D721Med (cell line): ENCODE measurements at regions not wholly inside any gene's neighbourhood (a gene's known extent, or its start where the extent isn't known, plus 50 kb on each side); places are given as distances from the start of the nearest gene placed in this dataset.

Experiments used
- DNase-seq: peaks from one replicate; pipeline ENCODE4 v3.0.0; 2011; ENCODE audit warnings: low spot score; ENCODE audit not compliant: insufficient read length
- FAIRE-seq: peaks from 2 replicates; lab custom pipeline; 2011; peaks lifted over from hg19 to GRCh38; lab: Jason Lieb, UNC
- TF ChIP-seq, protein P1 (sequence below): IDR thresholded peaks from 2 replicates; pipeline ENCODE4 v1.5.1; 2012; ENCODE audit warnings: mild to moderate bottlenecking, control low read depth; ENCODE audit not compliant: insufficient read depth; ENCODE audit errors: missing control alignments

DNA sequence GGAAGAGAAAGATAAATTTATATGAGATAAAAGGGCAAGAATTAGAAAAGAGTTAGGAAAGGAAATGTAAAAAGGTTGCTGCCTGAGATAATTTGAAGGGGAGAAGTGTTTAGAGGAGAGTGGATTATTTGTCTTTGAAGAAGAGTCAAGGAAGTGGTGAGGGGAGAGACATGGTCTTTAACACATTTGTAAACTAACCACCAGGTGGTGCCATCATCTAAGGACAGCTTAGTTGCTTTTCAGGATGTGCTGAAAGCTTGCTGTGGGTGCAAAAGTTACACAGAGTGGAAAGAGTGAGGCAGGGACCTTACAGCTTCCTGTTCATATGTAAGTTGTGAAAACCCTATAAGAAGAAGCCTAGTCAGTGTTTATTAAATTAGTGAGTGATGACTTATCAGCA is 114.1 kb upstream of the DNAJC19 start:
- no peak for DNase-seq
- FAIRE-seq = no peak

DNA sequence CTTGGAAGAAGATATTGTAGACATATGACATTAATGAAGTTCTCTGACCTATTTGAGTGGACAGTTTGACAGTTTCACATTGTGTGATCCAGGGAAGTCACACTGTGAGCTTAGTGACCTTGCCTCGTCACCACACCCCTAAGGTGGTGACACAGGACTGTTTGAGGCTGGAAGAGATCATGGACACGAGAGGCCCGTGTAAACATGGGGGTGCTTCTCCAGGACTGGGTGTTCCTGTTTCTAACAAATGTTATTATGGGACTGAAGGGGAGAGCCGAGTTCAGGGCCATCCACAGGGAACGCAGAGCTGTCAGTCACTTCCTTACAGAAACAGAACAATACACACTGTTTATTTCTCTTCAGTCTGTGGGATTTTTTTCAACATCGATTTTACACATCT is 96.5 kb upstream of the DNAJC19 start:
- FAIRE-seq (no peak), DNase-seq (no peak)
- TF ChIP-seq, protein P1, sequence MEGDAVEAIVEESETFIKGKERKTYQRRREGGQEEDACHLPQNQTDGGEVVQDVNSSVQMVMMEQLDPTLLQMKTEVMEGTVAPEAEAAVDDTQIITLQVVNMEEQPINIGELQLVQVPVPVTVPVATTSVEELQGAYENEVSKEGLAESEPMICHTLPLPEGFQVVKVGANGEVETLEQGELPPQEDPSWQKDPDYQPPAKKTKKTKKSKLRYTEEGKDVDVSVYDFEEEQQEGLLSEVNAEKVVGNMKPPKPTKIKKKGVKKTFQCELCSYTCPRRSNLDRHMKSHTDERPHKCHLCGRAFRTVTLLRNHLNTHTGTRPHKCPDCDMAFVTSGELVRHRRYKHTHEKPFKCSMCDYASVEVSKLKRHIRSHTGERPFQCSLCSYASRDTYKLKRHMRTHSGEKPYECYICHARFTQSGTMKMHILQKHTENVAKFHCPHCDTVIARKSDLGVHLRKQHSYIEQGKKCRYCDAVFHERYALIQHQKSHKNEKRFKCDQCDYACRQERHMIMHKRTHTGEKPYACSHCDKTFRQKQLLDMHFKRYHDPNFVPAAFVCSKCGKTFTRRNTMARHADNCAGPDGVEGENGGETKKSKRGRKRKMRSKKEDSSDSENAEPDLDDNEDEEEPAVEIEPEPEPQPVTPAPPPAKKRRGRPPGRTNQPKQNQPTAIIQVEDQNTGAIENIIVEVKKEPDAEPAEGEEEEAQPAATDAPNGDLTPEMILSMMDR = no peak

More for the DNA sequence above, 114.1 kb upstream of the DNAJC19 start:
- TF ChIP-seq, protein P1 = peak; percentile 22

DNA sequence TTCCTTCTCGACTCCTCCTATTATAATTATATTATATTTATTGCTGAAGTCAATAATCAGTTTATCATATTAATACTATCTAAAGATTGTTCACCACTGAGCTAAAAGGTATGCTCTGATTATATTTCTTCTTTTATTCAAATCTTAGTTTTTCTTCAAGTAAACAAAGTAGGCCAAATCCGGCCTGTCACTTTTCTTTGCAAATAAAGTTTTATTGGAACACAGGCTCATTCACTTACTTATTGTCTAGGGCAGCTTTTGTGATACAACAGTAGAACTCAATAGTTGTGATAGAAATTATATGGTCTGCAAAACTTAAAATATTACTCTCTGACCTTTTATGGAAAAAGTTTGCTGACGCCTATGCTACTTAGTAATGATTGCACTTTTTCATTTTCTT is 92.4 kb upstream of the DNAJC19 start:
- DNase-seq = no peak
- TF ChIP-seq, protein P1 = no peak
- no peak for FAIRE-seq

DNA sequence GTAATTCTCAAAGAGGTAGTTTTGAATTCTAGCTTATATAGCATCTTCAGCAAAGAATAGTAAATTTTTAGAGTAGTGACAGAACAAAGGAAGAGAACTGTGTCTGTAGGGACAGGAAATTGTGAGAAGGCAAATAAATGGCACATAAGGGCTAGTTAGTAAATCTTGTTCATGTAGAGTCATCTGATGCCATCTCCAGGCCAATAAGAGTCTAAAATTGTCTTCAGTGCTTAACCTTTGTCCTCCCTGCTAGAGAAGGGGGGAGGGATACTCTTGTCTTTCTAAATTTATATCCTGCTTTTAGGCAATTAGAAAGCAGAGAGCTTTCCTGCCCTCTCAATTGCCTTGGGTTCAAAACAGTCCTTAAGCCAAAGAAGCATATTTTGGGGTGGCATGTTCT is 87.0 kb upstream of the DNAJC19 start:
- FAIRE-seq (no peak), DNase-seq (no peak)
- TF ChIP-seq, protein P1 = no peak

DNA sequence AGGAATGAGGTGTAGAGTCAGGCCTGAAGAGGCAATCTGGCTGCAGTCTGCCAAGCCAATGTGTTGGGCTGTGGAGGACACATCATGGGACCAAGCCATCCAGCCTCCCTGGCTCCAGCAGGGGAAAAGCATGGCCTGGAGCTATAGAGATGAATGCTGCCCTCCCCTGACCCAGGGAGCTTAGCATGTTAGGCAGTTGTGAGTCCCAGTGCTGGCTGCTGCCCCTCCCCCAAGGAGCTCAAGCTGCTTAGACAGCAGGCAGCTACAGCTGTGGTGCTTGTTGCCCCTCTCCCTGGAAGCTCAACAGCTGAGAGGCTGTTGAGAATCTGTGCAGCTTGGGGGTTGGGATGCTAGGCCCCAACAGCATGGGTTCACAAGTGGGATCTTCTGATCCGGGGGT is 85.6 kb upstream of the DNAJC19 start:
- TF ChIP-seq, protein P1 = no peak
- DNase-seq = no peak
- no peak for FAIRE-seq

DNA sequence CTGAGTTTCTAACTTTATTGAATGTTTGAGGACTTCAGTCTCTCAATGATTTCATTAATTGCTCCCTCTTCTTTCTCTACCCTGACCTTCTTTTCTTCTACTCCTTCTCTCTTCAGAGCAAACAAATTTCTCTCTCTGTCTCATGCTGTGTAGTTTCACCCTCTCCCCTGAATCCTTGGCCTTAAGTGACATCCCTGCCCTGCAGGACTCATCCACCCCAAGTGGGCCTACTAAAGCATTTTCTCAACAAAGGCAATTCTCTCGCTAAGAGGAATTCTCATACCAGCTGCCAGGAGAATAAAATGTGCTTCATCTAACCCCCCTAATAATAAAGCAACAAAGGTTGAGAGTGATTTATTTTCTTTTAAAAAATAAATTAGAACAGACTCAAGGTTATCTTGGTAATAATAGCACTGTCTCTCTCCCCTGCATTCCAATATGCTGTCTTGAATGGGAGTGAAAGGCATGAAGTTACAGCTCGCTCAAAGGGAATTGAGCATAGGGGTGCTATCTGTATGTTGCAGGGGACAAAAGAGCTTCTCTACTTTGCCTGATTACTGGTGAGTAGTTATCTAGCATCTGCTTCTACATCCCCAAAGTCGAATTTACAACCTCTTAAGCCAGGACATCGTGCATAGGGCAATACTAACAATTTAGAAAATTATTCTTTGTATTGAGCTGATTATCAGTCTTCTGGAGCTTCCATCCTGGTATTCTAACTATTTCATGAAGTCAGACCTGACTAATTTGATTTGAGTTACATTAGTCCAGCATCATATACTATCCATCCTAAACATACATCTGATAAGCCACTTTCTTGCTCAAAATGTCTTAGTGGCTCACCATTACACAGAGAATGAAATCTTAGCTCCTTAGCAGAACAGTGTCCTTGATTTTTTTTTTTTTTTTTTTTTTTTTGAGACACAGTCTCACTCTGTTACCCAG is 76.9 kb upstream of the DNAJC19 start:
- DNase-seq (no peak), FAIRE-seq (no peak)
- TF ChIP-seq, protein P1 = no peak
